COR-L47 (cell line): ENCODE measurements at regions not wholly inside any gene's neighbourhood (a gene's known extent, or its start where the extent isn't known, plus 50 kb on each side); places are given as distances from the start of the nearest gene placed in this dataset.
A peak's percentile ranks its signal among the peaks of the same experiment; 100 is the strongest.
"Not testable (repeated sequence)": the region's sequence is repeated elsewhere in the genome, so short reads cannot be mapped to it uniquely, and the experiment has no call there.

ENCODE experiments used
- DNase-seq: peaks from one replicate; lab custom pipeline; 2025; lab: John Stamatoyannopoulos, UW

- peak; percentile 69 for DNase-seq
Observed at GRCh38 chr4:120299631-120300030, 233.0 kb upstream of the MAD2L1 start.

- no peak for DNase-seq
Observed at GRCh38 chr4:120293341-120293740, 226.7 kb upstream of the MAD2L1 start.

GRCh38 chr4:120291541-120291940 is 224.9 kb upstream of the MAD2L1 start:
- no peak for DNase-seq

- DNase-seq = no peak
Observed at GRCh38 chr4:120290553-120290952, 223.9 kb upstream of the MAD2L1 start.

GRCh38 chr4:120286813-120287212 is 220.2 kb upstream of the MAD2L1 start:
- no peak for DNase-seq

- no peak for DNase-seq
Observed at GRCh38 chr4:120281581-120281980, 214.9 kb upstream of the MAD2L1 start.

- DNase-seq = peak; percentile 20
Observed at GRCh38 chr4:120277391-120277790, 210.7 kb upstream of the MAD2L1 start.

- DNase-seq = no peak
Observed at GRCh38 chr4:120266602-120267001, 200.0 kb upstream of the MAD2L1 start.

- DNase-seq = no peak
Observed at GRCh38 chr4:120263618-120264017, 197.0 kb upstream of the MAD2L1 start.

GRCh38 chr4:120261117-120261516 is 194.5 kb upstream of the MAD2L1 start:
- no peak for DNase-seq

- not testable (repeated sequence) for DNase-seq
Observed at GRCh38 chr4:120256112-120256775, 189.6 kb upstream of the MAD2L1 start.

- DNase-seq = no peak
Observed at GRCh38 chr4:120238277-120238973, 171.8 kb upstream of the MAD2L1 start.

GRCh38 chr4:120236873-120237272 is 170.2 kb upstream of the MAD2L1 start:
- no peak for DNase-seq

- no peak for DNase-seq
Observed at GRCh38 chr4:120232050-120232449, 165.4 kb upstream of the MAD2L1 start.

GRCh38 chr4:120228086-120228485 is 161.4 kb upstream of the MAD2L1 start:
- no peak for DNase-seq

- DNase-seq = no peak
Observed at GRCh38 chr4:120227554-120227953, 160.9 kb upstream of the MAD2L1 start.

GRCh38 chr4:120225527-120225926 is 158.9 kb upstream of the MAD2L1 start:
- DNase-seq = no peak

- DNase-seq = no peak
Observed at GRCh38 chr4:120218981-120219380, 152.3 kb upstream of the MAD2L1 start.

- DNase-seq = no peak
Observed at GRCh38 chr4:120215350-120215749, 148.7 kb upstream of the MAD2L1 start.

- no peak for DNase-seq
Observed at GRCh38 chr4:120211408-120212015, 144.9 kb upstream of the MAD2L1 start.

- DNase-seq = no peak
Observed at GRCh38 chr4:120209706-120210105, 143.1 kb upstream of the MAD2L1 start.

- no peak for DNase-seq
Observed at GRCh38 chr4:120207021-120207420, 140.4 kb upstream of the MAD2L1 start.

- DNase-seq = no peak
Observed at GRCh38 chr4:120202222-120202621, 135.6 kb upstream of the MAD2L1 start.
